ENCODE measurements at regions not wholly inside any gene's neighbourhood (a gene's known extent, or its start where the extent isn't known, plus 50 kb on each side); places are given as distances from the start of the nearest gene placed in this dataset.

DNA sequence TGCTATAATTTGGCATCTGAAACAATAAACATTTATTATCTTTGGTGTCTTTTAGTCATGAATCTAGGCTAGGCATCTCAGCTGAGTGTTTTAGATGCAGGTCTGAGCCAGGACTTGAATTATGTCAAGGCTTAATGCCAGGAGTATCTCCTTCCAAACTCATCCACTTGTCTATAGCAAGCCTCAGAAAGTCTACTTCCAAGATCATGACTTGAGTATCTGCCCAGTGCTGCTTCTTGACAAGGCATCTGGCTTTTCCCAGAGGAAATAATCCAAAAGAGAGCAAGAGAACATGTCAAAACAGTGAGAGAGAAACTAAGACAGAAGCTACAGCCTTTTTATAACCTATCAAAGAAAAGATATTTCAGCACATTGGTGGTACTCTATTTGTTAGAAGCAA is 1052.1 kb upstream of the PCDH10 start:
- TF ChIP-seq POLR2A (IDR thresholded peaks at IDR 0.05; ENCODE audit: low read length): no peak
- TF ChIP-seq GATA1 (IDR thresholded peaks at IDR 0.05; ENCODE audit: low read depth, low read length): no peak
